HG02623 (cell line): ENCODE measurements at regions not wholly inside any gene's neighbourhood (a gene's known extent, or its start where the extent isn't known, plus 50 kb on each side); places are given as distances from the start of the nearest gene placed in this dataset.
"Not testable (repeated sequence)": the region's sequence is repeated elsewhere in the genome, so short reads cannot be mapped to it uniquely, and the experiment has no call there.

ENCODE experiments used
- ATAC-seq: cut with Tn5 transposase; IDR thresholded peaks from one replicate; pipeline ENCODE4 v1.9.1; 2021; ENCODE audit warnings: moderate library complexity; ENCODE audit not compliant: unreplicated experiment

GRCh38 chr5:118554241-118554640 lies 434.1 kb downstream of the DTWD2 start:
- ATAC-seq, result no peak

DNA sequence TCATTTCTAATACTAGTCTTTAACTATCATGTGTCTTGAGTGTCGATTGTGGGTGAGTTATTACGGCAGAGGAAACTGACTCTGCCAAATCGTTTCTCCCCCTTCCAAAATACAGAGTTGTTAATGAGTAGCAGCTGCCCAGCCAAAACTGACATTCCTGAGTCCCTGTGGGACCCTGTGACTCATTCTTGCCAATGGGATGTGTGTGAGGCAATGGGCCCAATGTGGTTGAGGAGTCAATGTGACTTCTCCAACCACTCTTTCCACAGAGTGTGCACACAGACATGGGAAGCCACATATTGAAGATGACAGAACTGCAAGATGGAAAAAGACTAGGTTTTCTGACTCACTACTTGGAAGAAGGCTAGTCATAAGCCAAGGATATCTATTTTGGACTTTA lies 434.7 kb downstream of the DTWD2 start:
- ATAC-seq, result no peak

- no peak for ATAC-seq
Observed at GRCh38 chr5:118552731-118553360, 435.5 kb downstream of the DTWD2 start.

DNA sequence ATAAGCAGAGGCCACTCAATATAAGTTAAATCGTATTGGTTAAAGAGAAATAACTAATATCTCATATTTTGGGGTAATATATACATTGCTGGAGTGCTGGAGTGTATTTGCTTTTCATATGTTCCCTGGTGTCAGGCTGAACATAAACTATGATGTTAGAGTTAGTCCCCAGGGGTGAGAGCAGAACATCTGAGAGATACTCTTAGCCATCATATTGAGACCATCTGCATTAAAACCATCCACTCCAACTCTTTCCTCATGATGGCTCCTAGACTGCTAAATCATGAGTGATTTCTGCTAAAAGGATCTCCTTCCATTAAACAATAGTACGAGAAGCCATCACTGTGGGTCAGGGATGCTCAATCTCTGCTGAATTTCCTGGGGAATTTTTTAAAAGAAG lies 436.2 kb downstream of the DTWD2 start:
- ATAC-seq, result no peak

DNA sequence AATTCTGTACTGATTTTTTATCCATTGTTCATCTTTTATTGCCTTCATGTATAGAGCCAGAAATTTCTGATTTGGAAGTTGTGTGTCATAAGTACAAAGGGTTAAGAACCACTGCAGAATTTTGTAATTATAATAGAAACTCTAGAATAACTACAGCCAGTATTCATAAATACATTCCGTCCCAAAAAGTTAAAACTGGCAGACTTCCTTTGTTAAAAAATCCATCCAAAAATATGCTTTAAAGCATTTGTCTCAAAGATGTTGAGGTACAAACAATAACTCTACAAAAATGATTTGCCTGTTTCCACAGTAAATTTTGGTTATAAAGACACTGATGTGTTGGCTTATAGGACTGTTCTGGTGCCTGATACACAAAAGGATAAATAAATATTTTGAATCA lies 436.6 kb downstream of the DTWD2 start:
- ATAC-seq, result no peak

DNA sequence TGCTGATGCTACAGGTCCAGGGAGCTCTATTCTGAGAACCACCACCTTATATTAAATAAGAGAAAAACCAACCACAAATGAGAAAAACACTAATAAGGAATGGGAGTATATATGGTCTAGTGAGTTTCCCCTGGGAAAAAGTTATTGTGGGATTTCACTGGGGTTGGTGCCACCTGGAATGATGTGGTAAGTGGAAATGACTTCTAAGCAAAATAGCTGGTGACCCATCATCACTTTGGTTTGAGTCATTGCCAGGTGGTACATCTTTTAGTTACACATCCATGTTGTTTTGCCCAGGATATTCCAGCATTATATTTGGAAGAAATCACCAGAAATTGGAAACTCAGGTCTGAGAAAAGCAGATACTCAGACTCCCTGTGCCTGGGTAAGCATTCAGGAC lies 437.3 kb downstream of the DTWD2 start:
- no peak for ATAC-seq

DNA sequence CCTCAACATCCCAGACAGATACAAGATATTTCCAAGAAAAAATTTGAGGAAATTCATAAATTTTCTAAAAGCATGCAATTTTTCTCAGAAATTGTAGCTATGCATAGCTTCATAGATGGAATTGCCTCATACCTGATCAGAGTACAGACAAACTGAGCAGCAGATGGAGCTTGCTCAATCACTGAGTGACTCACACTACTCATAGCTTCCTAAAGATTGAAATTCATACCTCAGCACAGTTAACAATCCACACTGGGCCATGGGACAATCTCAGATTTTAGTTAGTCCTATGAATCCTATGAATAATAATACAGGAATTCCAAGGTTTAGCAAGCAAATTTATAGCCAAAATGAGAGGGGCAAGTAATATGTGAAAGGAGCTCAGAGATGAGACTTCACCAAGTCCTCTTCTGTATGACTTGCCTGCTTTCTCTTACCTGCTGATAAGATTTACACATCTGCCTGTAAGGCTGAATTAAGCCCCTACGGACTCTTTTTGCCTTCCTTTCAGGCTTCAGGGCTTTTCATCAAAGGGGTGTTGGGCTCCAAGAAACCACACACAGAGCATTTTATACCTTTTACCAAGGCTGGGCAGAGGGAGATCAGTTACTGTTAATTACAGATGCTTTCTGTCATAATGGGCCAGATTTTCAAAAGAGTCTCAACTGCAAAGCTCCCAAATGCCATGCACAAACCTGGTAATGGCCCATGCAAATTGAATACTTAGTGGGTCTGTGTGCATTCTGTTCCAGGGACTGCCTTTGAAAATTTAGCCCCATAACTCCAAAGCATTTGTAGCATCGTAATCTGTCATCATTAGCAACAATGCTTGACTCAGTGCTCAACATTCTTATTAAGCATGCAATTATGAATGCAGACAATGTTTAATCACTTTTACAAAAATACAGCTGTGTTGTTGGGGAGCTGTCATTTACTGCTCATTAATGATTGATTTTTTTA lies 439.3 kb downstream of the DTWD2 start:
- ATAC-seq, result no peak

DNA sequence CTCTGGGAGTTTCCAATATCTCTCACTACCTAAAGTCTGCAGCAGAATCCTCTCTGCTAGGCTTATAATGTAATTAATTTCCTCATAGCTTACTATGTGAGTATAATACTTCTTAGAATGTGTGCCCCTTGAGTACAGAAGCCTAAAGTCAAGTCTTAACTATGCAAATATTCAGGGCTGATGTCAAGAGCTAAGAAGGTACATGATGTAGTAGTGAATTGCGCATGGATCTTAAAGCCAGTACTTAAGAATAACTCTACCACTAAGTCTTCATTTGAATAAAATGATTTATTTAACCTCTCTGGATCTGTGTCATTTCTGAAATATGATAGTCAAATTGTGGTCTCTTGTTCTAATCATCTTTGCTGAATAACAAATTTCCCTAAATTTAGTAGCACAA lies 442.9 kb downstream of the DTWD2 start:
- ATAC-seq, result no peak

DNA sequence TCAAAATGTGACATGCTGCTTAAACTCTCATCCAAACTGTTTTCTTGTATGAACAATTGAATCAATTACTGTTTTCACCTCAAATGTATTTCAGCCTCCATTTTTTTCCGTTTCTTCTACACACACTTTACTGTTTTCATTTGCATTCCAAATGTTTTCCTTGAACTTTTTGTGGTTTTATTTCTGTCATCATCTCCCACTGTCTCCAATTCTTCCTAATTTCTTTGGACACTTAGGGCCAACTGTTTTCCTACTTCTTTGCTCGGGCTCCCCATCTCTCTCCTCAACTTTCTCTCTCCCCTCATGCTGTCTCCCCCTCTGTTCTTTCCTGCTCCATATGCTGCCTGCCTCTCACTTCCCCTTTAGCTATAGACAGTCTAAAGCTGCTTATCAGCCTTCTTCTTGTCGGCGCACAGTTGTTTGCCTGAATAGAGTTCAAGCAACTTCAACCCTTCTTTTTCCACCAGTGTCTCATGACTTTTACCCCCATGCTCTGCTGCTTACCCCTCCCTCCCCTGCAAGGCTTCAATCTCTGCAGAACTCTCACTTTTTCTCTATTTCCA lies 443.4 kb downstream of the DTWD2 start:
- ATAC-seq, result no peak

- ATAC-seq, result no peak
Observed at GRCh38 chr5:118533923-118534322, 454.4 kb downstream of the DTWD2 start.

DNA sequence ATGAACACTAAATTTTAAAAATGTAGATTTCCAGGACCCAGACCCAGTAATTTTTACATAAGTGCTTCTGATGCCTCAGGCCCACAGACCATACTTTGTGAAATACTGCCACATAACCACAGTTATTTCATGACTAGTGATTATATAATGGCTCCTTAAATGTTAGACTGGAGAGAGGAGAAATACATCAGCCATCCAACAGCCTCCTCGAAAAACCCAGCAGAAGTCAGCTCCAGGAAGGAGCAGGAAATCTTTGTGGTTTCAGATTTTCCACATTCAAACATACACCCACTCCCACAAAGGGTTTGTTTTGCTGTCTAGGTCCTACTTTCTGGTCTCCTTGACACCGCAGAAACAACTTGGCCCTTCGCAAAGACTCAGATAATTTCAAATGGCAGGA lies 455.2 kb downstream of the DTWD2 start:
- no peak for ATAC-seq

GRCh38 chr5:118531276-118531675 lies 457.1 kb downstream of the DTWD2 start:
- ATAC-seq, result no peak

- ATAC-seq, result no peak
Observed at GRCh38 chr5:118529361-118530144, 458.8 kb downstream of the DTWD2 start.

GRCh38 chr5:118522626-118523025 lies 465.7 kb downstream of the DTWD2 start:
- ATAC-seq, result no peak

- no peak for ATAC-seq
Observed at GRCh38 chr5:118520771-118521415, 467.5 kb downstream of the DTWD2 start.

GRCh38 chr5:118519466-118519865 lies 468.9 kb downstream of the DTWD2 start:
- ATAC-seq, result no peak

- ATAC-seq, result no peak
Observed at GRCh38 chr5:118518720-118519119, 469.6 kb downstream of the DTWD2 start.

DNA sequence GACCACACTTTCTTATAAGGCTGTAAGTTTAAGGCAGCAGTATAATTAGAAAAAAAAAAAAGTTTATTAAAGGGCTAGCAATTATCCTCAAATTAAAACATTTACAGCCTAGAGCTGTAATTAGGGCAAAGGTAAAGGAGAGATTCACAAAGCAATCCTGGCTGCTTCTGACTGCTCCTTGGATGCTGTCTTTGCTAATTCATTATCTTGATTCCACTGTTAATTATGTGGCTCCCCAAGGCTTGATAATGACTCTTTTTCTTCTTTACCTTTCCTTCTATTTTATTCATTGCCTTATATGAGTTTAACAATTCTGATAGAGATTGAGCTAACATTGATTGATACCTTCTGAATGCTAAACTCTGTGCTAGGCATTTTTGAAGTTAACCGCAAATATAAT lies 476.5 kb downstream of the DTWD2 start:
- no peak for ATAC-seq

GRCh38 chr5:118506217-118506852 lies 482.0 kb downstream of the DTWD2 start:
- ATAC-seq, result peak; percentile 89

DNA sequence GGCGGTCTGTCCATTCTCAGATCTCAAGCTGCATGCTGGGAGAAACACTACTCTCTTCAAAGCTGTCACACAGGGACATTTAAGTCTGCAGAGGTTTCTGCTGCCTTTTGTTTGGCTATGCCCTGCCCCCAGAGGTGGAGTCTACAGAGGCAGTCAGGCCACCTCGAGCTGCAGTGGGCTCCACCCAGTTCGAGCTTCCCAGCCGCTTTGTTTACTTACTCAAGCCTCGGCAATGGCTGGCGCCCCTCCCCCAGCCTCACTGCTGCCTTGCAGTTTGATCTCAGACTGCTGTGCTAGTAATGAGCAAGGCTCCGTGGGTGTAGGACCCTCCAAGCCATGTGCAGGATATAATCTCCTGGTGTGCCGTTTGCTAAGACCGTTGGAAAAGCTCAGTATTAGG lies 486.1 kb downstream of the DTWD2 start:
- not testable (repeated sequence) for ATAC-seq
